ENCODE measurements at regions not wholly inside any gene's neighbourhood (a gene's known extent, or its start where the extent isn't known, plus 50 kb on each side); places are given as distances from the start of the nearest gene placed in this dataset.

GRCh38 chr12:116489116-116489515 is 70.1 kb upstream of the MAP1LC3B2 start:
- Histone ChIP-seq H3K4me1 (ENCODE audit: control insufficient read depth, extremely low read depth, insufficient read depth, low read length) (no peaks in the 10 kb centered on the region), H3K9ac (replicated peaks; ENCODE audit: extremely low read depth, insufficient read depth, low read length) (no peak overlapping the region), H4K20me1 (replicated peaks; ENCODE audit: control insufficient read depth, extremely low read depth, insufficient read depth, low read length) (no peaks in the 10 kb centered on the region), H3K27me3 (ENCODE audit: control insufficient read depth in 2 of 2, insufficient read depth in 2 of 2, low read length in 2 of 2) (no peaks in the 10 kb centered on the region), H3K36me3 (ENCODE audit: control insufficient read depth in 2 of 2, extremely low read depth in 1 of 2, insufficient read depth in 2 of 2, low read length in 2 of 2) (no peaks in the 10 kb centered on the region), H3K9me1 (replicated peaks; ENCODE audit: control insufficient read depth, extremely low read depth, insufficient read depth, low read length) (no peaks in the 10 kb centered on the region), H3K79me2 (ENCODE audit: control insufficient read depth, insufficient read depth, low read length) (no peaks in the 10 kb centered on the region), H3K4me3 (replicated peaks in 1 of 3; ENCODE audit: insufficient read depth in 1 of 3, low read depth in 1 of 3, low read length in 3 of 3) (no peak overlapping the region), H2AFZ (ENCODE audit: low read depth, low read length) (no peak overlapping the region), H3K9me3 (replicated peaks; ENCODE audit: control insufficient read depth, insufficient read depth, low read length) (no peaks in the 10 kb centered on the region), H3K27ac (ENCODE audit: insufficient read depth, low read depth, low read length) (no peak overlapping the region), H3K4me2 (ENCODE audit: insufficient read depth, low read length) (no peak overlapping the region)
- no TSS peak for BruUV-seq (replicated peaks)
- dilution Hi-C loops (cut with MboI; ENCODE audit: extremely low pct_ligation_motif_present, low sequenced_read_pairs) (no loop called here), intact Hi-C loops (cut with micrococcal nuclease) (no loop called here)
- DNase-seq (ENCODE audit: low read depth, low spot score) (no peak), FAIRE-seq (no peak)
- ChIA-PET POLR2A (no interaction called here), CTCF (no interaction called here)
- TF ChIP-seq FOS (IDR thresholded peaks at IDR 0.05; ENCODE audit: borderline replicate concordance, insufficient read depth, low read length): no peak
- TF ChIP-seq EZH2 (IDR thresholded peaks at IDR 0.05; ENCODE audit: borderline replicate concordance, low read depth, low read length, severe bottlenecking): no peak
- TF ChIP-seq MAX (IDR thresholded peaks at IDR 0.05; ENCODE audit: insufficient read depth, insufficient read length): no peak
- TF ChIP-seq MYC (IDR thresholded peaks at IDR 0.05; ENCODE audit: low read depth, low read length): no peak

GRCh38 chr12:116490471-116490870 is 68.7 kb upstream of the MAP1LC3B2 start:
- ChIA-PET POLR2A (no interaction called here), CTCF (no interaction called here)
- TF ChIP-seq MAX (IDR thresholded peaks at IDR 0.05; ENCODE audit: insufficient read depth, insufficient read length) (no peak), POLR2AphosphoS5 (IDR thresholded peaks at IDR 0.05; ENCODE audit: insufficient read depth, low read depth, low read length) (no peak), POLR2A (IDR thresholded peaks at IDR 0.05; ENCODE audit: low read depth, low read length) (no peak), MYC (IDR thresholded peaks at IDR 0.05; ENCODE audit: low read depth, low read length) (no peak), FOS (IDR thresholded peaks at IDR 0.05; ENCODE audit: borderline replicate concordance, insufficient read depth, low read length) (no peak)
- DNase-seq (ENCODE audit: low read depth, low spot score): no peak
- dilution Hi-C loops (cut with MboI; ENCODE audit: extremely low pct_ligation_motif_present, low sequenced_read_pairs): no loop called here
- Histone ChIP-seq H3K9me3 (replicated peaks; ENCODE audit: control insufficient read depth, insufficient read depth, low read length) (no peaks in the 10 kb centered on the region), H4K20me1 (replicated peaks; ENCODE audit: control insufficient read depth, extremely low read depth, insufficient read depth, low read length) (no peaks in the 10 kb centered on the region), H3K27ac (ENCODE audit: insufficient read depth, low read depth, low read length) (no peak overlapping the region), H3K36me3 (ENCODE audit: control insufficient read depth in 2 of 2, extremely low read depth in 1 of 2, insufficient read depth in 2 of 2, low read length in 2 of 2) (no peaks in the 10 kb centered on the region), H3K27me3 (ENCODE audit: control insufficient read depth in 2 of 2, insufficient read depth in 2 of 2, low read length in 2 of 2) (no peaks in the 10 kb centered on the region), H3K9me1 (replicated peaks; ENCODE audit: control insufficient read depth, extremely low read depth, insufficient read depth, low read length) (no peaks in the 10 kb centered on the region), H3K4me2 (ENCODE audit: insufficient read depth, low read length) (no peak overlapping the region), H3K79me2 (ENCODE audit: control insufficient read depth, insufficient read depth, low read length) (no peaks in the 10 kb centered on the region), H3K9ac (replicated peaks; ENCODE audit: extremely low read depth, insufficient read depth, low read length) (no peak overlapping the region), H3K4me1 (ENCODE audit: control insufficient read depth, extremely low read depth, insufficient read depth, low read length) (no peaks in the 10 kb centered on the region), H3K4me3 (replicated peaks in 1 of 3; ENCODE audit: insufficient read depth in 1 of 3, low read depth in 1 of 3, low read length in 3 of 3) (no peak overlapping the region), H2AFZ (ENCODE audit: low read depth, low read length) (no peak overlapping the region)
- BruUV-seq (replicated peaks): no TSS peak
- FAIRE-seq: no peak
- intact Hi-C loops (cut with micrococcal nuclease): no loop called here
